Liver (tissue), 8 donors: ENCODE measurements at regions not wholly inside any gene's neighbourhood (a gene's known extent, or its start where the extent isn't known, plus 50 kb on each side); places are given as distances from the start of the nearest gene placed in this dataset.

Experiments used
- DNase-seq: peaks from one replicate; pipeline ENCODE4 v3.0.0-alpha.2; 2017; ENCODE audit warnings: low spot score
- H3K27ac ChIP-seq, 2 donors: one replicate each; pipeline ENCODE4 v1.7.0; 2013; ENCODE audit warnings: inconsistent platforms in 2 of 2, low read length in 2 of 2, control low read depth in 1 of 2, low read depth in 1 of 2, mild to moderate bottlenecking in 1 of 2
- H3K27me3 ChIP-seq, 4 donors: one replicate each; pipeline versions ENCODE4 v1.6.1 to v1.7.0; 2013; ENCODE audit warnings: low read length in 3 of 4, inconsistent platforms in 1 of 4, mild to moderate bottlenecking in 1 of 4, moderate library complexity in 1 of 4; ENCODE audit not compliant: control insufficient read depth in 4 of 4, insufficient read depth in 4 of 4
- H3K36me3 ChIP-seq, 4 donors: one replicate each; pipeline versions ENCODE4 v1.6.1 to v1.7.0; 2013; ENCODE audit warnings: low read length in 3 of 4, mild to moderate bottlenecking in 3 of 4, low read depth in 1 of 4, moderate library complexity in 1 of 4; ENCODE audit not compliant: control insufficient read depth in 4 of 4, insufficient read depth in 3 of 4
- H3K4me1 ChIP-seq, 4 donors: one replicate each; pipeline versions ENCODE4 v1.6.1 to v1.7.0; 2013; ENCODE audit warnings: low read length in 3 of 4, mild to moderate bottlenecking in 3 of 4, moderate library complexity in 1 of 4; ENCODE audit not compliant: control insufficient read depth in 4 of 4, insufficient read depth in 4 of 4
- H3K4me3 ChIP-seq, 3 donors: one replicate each; pipeline versions ENCODE4 v1.6.1 to v1.7.0; 2013; ENCODE audit warnings: low read length in 3 of 3, control low read depth in 1 of 3, low read depth in 1 of 3, mild to moderate bottlenecking in 1 of 3
- H3K9ac ChIP-seq, 2 donors: one replicate each; pipeline ENCODE4 v1.7.0; 2013; ENCODE audit warnings: low read length in 2 of 2, mild to moderate bottlenecking in 2 of 2, moderate library complexity in 2 of 2, control low read depth in 1 of 2, low read depth in 1 of 2
- H3K9me3 ChIP-seq, 4 donors: one replicate each; pipeline versions ENCODE4 v1.6.1 to v1.7.0; 2013; ENCODE audit warnings: low read length in 3 of 4; ENCODE audit not compliant: control insufficient read depth in 4 of 4
- ATF3 ChIP-seq: IDR thresholded peaks from 2 replicates; pipeline ENCODE4 v1.6.1; 2016; ENCODE audit warnings: antibody characterized with exemption
- CTCF ChIP-seq: fragments of 150-350 bp; IDR thresholded peaks from 2 replicates; pipeline ENCODE4 v1.5.1; 2017; ENCODE audit warnings: improper control_type of control experiment, low read depth, low read length; ENCODE audit not compliant: missing input control
- EGR1 ChIP-seq, 2 donors: IDR thresholded peaks; 2 replicates each; pipeline ENCODE4 v1.6.1; 2016 to 2018; ENCODE audit warnings: antibody characterized with exemption in 2 of 2, low read depth in 2 of 2
- FOXA1 ChIP-seq: IDR thresholded peaks from 2 replicates; pipeline ENCODE4 v1.6.1; 2016; ENCODE audit warnings: antibody characterized with exemption
- FOXA2 ChIP-seq: IDR thresholded peaks from 2 replicates; pipeline ENCODE4 v1.6.1; 2016; ENCODE audit warnings: antibody characterized with exemption
- GABPA ChIP-seq, 2 donors: IDR thresholded peaks in 1 of 2; conservative IDR thresholded peaks in 1 of 2; 2 replicates each; pipeline ENCODE4 v1.6.1; 2016; ENCODE audit warnings: antibody characterized with exemption in 2 of 2, mild to moderate bottlenecking in 1 of 2, moderate library complexity in 1 of 2
- HNF4A ChIP-seq, 2 donors: conservative IDR thresholded peaks; 2 replicates each; pipeline ENCODE4 v1.6.1; 2016; ENCODE audit warnings: antibody characterized with exemption in 2 of 2, mild to moderate bottlenecking in 2 of 2
- HNF4G ChIP-seq: IDR thresholded peaks from 2 replicates; pipeline ENCODE4 v1.6.1; 2016; ENCODE audit warnings: antibody characterized with exemption
- JUND ChIP-seq, 2 donors: IDR thresholded peaks; 2 replicates each; pipeline ENCODE4 v1.6.1; 2016; ENCODE audit warnings: antibody characterized with exemption in 2 of 2
- MAX ChIP-seq: IDR thresholded peaks from 2 replicates; pipeline ENCODE4 v1.6.1; 2016; ENCODE audit warnings: antibody characterized with exemption
- NR2F2 ChIP-seq: IDR thresholded peaks from 2 replicates; pipeline ENCODE4 v1.6.1; 2016; ENCODE audit warnings: antibody characterized with exemption
- RAD21 ChIP-seq, 2 donors: IDR thresholded peaks; 2 replicates each; pipeline ENCODE4 v1.6.1; 2016; ENCODE audit warnings: antibody characterized with exemption in 2 of 2, mild to moderate bottlenecking in 2 of 2
- REST ChIP-seq: IDR thresholded peaks from 2 replicates; pipeline ENCODE4 v1.6.1; 2016; ENCODE audit warnings: antibody characterized with exemption, mild to moderate bottlenecking
- RXRA ChIP-seq, 2 donors: IDR thresholded peaks; 2 replicates each; pipeline ENCODE4 v1.6.1; 2017 to 2018; ENCODE audit warnings: antibody characterized with exemption in 2 of 2, mild to moderate bottlenecking in 1 of 2
- SP1 ChIP-seq: IDR thresholded peaks from 2 replicates; pipeline ENCODE4 v1.6.1; 2018; ENCODE audit warnings: antibody characterized with exemption, mild to moderate bottlenecking
- TAF1 ChIP-seq: conservative IDR thresholded peaks from 2 replicates; pipeline ENCODE4 v1.6.1; 2016; ENCODE audit warnings: antibody characterized with exemption, mild to moderate bottlenecking
- YY1 ChIP-seq: IDR thresholded peaks from 2 replicates; pipeline ENCODE4 v1.6.1; 2016; ENCODE audit warnings: antibody characterized with exemption, mild to moderate bottlenecking
- ZBTB33 ChIP-seq: IDR thresholded peaks from 2 replicates; pipeline ENCODE4 v1.6.1; 2016; ENCODE audit warnings: antibody characterized with exemption
- WGBS: extraction: QIAGEN DNeasy Blood & Tissue Kit; methylation state at CpG from one replicate; pipeline ENCODE4 v1.1.7; 2013; 5-methylcytosine and 5-hydroxymethylcytosine counted together
- donor health status: healthy.
- donor health status: healthy.
- donor health status: healthy.
- donor health status: healthy.
- donor health status: healthy.

- WGBS: 65% methylated on average over 3 of the region's 3 CpGs
- Histone ChIP-seq H3K27me3 (no peaks in the 10 kb centered on the region), H3K36me3 (no peaks in the 10 kb centered on the region), H3K4me3 (no peak overlapping the region), H3K4me1 (no peaks in the 10 kb centered on the region), H3K9me3 (no peaks in the 10 kb centered on the region), H3K9ac (no peak overlapping the region), H3K27ac (no peak overlapping the region)
- TF ChIP-seq ATF3 (no peak), RXRA (IDR thresholded peaks at IDR 0.05) (no peak), MAX (no peak), HNF4G (no peak), YY1 (no peak), HNF4A (conservative IDR thresholded peaks at IDR 0.05) (no peak), FOXA2 (no peak), GABPA (IDR thresholded peaks at IDR 0.05 in 1 of 2, conservative IDR thresholded peaks at IDR 0.05 in 1 of 2) (no peak), NR2F2 (no peak), REST (no peak), JUND (IDR thresholded peaks at IDR 0.05) (no peak), TAF1 (no peak)
- no peak for DNase-seq
Observed at GRCh38 chrX:46251755-46252154, 293.5 kb downstream of the ZNF674 start.

GRCh38 chrX:46250151-46250550 lies 295.1 kb downstream of the ZNF674 start:
- no peak overlapping the region for H3K27ac ChIP-seq
- no peaks in the 10 kb centered on the region for H3K9me3 ChIP-seq
- TF ChIP-seq FOXA2: no peak
- TF ChIP-seq ZBTB33: no peak
- TF ChIP-seq JUND (IDR thresholded peaks at IDR 0.05): no peak
- TF ChIP-seq GABPA (IDR thresholded peaks at IDR 0.05 in 1 of 2, conservative IDR thresholded peaks at IDR 0.05 in 1 of 2): no peak
- no peak for TF ChIP-seq YY1
- no peak for TF ChIP-seq TAF1
- no peak for TF ChIP-seq ATF3
- no peak for TF ChIP-seq RXRA (IDR thresholded peaks at IDR 0.05)
- no peak for TF ChIP-seq EGR1 (IDR thresholded peaks at IDR 0.05; ENCODE audit: low read depth in 2 of 2)
- no peak for TF ChIP-seq CTCF
- TF ChIP-seq RAD21 (IDR thresholded peaks at IDR 0.05): no peak
- no peak for TF ChIP-seq MAX
- no peak for TF ChIP-seq NR2F2
- TF ChIP-seq REST: no peak
- TF ChIP-seq HNF4G: no peak
- TF ChIP-seq HNF4A (conservative IDR thresholded peaks at IDR 0.05): no peak
- no peak for TF ChIP-seq SP1
- no peak for TF ChIP-seq FOXA1
- H3K36me3 ChIP-seq: no peaks in the 10 kb centered on the region
- H3K4me3 ChIP-seq: no peak overlapping the region
- H3K4me1 ChIP-seq: no peaks in the 10 kb centered on the region
- 86% methylated on average over 2 of the region's 2 CpGs for WGBS
- no peak overlapping the region for H3K9ac ChIP-seq
- no peak for DNase-seq
- H3K27me3 ChIP-seq: no peaks in the 10 kb centered on the region
